Fibroblast of lung (primary cell): ENCODE measurements at regions not wholly inside any gene's neighbourhood (a gene's known extent, or its start where the extent isn't known, plus 50 kb on each side); places are given as distances from the start of the nearest gene placed in this dataset.

Experiments used
- CTCF ChIP-seq, 2 donors: IDR thresholded peaks in 1 of 2; conservative IDR thresholded peaks in 1 of 2; 1 replicate in 1 of 2; 2 replicates in 1 of 2; pipeline ENCODE4 v1.5.1; 2011 to 2012; ENCODE audit warnings: low read length in 2 of 2, control low read depth in 1 of 2, inconsistent platforms in 1 of 2, low read depth in 1 of 2, mild to moderate bottlenecking in 1 of 2
- EZH2 ChIP-seq: IDR thresholded peaks from 2 replicates; pipeline ENCODE4 v1.5.1; 2012; ENCODE audit warnings: low read length, control low read depth, mild to moderate bottlenecking; ENCODE audit errors: missing control alignments

- TF ChIP-seq CTCF (conservative IDR thresholded peaks at IDR 0.05 in 1 of 2, IDR thresholded peaks at IDR 0.05 in 1 of 2; ENCODE audit: low read depth in 1 of 2, low read length in 2 of 2) (no peak), EZH2 (no peak)
Measured at GRCh38 chrY:17053041-17053440, 827.0 kb downstream of the CDY2B start.
